Tibial nerve (tissue), 4 donors: ENCODE measurements at regions not wholly inside any gene's neighbourhood (a gene's known extent, or its start where the extent isn't known, plus 50 kb on each side); places are given as distances from the start of the nearest gene placed in this dataset.

Experiments used
- DNase-seq, 2 donors: peaks; one replicate each; pipeline ENCODE4 v3.0.0-alpha.2; 2019; ENCODE audit warnings: low spot score in 2 of 2
- H3K27ac ChIP-seq, 4 donors: fragments of 200-600 bp; sonication (generic) in 3 of 4; one replicate each; pipeline ENCODE4 v1.5.1; 2017 to 2019; ENCODE audit warnings: mild to moderate bottlenecking in 1 of 4
- H3K27me3 ChIP-seq, 2 donors: fragments of 200-600 bp; sonication (generic) in 1 of 2; one replicate each; pipeline versions ENCODE4 v1.5.1 to v1.6.0; 2017 to 2019
- H3K36me3 ChIP-seq, 3 donors: fragments of 200-600 bp; sonication (generic); one replicate each; pipeline ENCODE4 v1.5.1; 2018 to 2019
- H3K4me1 ChIP-seq, 4 donors: fragments of 200-600 bp; sonication (generic) in 3 of 4; one replicate each; pipeline ENCODE4 v1.5.1; 2017 to 2019
- H3K4me3 ChIP-seq, 4 donors: fragments of 200-600 bp; sonication (generic) in 3 of 4; one replicate each; pipeline ENCODE4 v1.5.1; 2017 to 2019; ENCODE audit warnings: mild to moderate bottlenecking in 1 of 4, moderate library complexity in 1 of 4
- H3K9me3 ChIP-seq, 4 donors: fragments of 200-600 bp; sonication (generic) in 3 of 4; one replicate each; pipeline ENCODE4 v1.5.1; 2017 to 2019
- EP300 ChIP-seq, 2 donors: sonication (generic); formaldehyde crosslinking; IDR thresholded peaks; one replicate each; pipeline ENCODE4 v1.6.1; 2017; ENCODE audit warnings: antibody characterized with exemption in 2 of 2, mild to moderate bottlenecking in 1 of 2
- POLR2A ChIP-seq, 2 donors: fragments of 450-650 bp; IDR thresholded peaks; one replicate each; pipeline ENCODE4 v1.6.1; 2017; ENCODE audit warnings: antibody characterized with exemption in 2 of 2, mild to moderate bottlenecking in 2 of 2, moderate library complexity in 2 of 2
- WGBS, 2 donors: methylation state at CpG; one replicate each; pipeline ENCODE4 v1.1.5; 2018; 5-methylcytosine and 5-hydroxymethylcytosine counted together
- TF ChIP-seq, protein P1 (sequence below), 5 experiments: fragments of 200-600 bp in 3 of 5; fragments of 450-650 bp in 2 of 5; sonication (generic) in 3 of 5; IDR thresholded peaks; one replicate each; pipeline ENCODE4 v1.5.1; 2016 to 2019; ENCODE audit warnings: antibody characterized with exemption in 5 of 5, mild to moderate bottlenecking in 3 of 5, moderate library complexity in 2 of 5

DNA sequence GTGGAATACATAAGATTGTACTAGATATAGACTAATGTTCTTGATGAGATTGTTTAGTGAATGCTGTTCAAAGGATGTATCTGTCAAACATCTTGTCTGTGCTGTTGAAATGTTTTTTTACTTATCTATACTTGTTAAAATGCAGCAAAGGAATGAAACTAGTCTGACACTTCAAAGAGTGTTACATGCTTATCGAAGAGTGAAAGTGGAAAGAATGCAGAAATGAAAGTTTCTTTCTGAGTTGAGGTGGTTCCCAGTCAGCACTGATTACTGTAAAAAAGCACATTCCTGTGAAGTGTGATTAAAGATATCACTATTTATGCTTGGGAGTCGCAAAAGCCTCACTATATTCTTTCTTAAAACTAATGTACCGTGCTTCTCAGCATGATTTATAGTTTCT lies 1225.2 kb downstream of the NCAM2 start:
- no peaks in the 10 kb centered on the region for H3K36me3 ChIP-seq
- DNase-seq, result no peak
- no peaks in the 10 kb centered on the region for H3K9me3 ChIP-seq
- no peak for TF ChIP-seq EP300 (IDR thresholded peaks at IDR 0.05)
- no peak for TF ChIP-seq POLR2A (IDR thresholded peaks at IDR 0.05)
- TF ChIP-seq, protein P1, sequence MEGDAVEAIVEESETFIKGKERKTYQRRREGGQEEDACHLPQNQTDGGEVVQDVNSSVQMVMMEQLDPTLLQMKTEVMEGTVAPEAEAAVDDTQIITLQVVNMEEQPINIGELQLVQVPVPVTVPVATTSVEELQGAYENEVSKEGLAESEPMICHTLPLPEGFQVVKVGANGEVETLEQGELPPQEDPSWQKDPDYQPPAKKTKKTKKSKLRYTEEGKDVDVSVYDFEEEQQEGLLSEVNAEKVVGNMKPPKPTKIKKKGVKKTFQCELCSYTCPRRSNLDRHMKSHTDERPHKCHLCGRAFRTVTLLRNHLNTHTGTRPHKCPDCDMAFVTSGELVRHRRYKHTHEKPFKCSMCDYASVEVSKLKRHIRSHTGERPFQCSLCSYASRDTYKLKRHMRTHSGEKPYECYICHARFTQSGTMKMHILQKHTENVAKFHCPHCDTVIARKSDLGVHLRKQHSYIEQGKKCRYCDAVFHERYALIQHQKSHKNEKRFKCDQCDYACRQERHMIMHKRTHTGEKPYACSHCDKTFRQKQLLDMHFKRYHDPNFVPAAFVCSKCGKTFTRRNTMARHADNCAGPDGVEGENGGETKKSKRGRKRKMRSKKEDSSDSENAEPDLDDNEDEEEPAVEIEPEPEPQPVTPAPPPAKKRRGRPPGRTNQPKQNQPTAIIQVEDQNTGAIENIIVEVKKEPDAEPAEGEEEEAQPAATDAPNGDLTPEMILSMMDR (IDR thresholded peaks at IDR 0.05), result no peak
- H3K4me1 ChIP-seq, result no peaks in the 10 kb centered on the region
- WGBS, 2 donors, result 58 to 61% methylated on average over 3 of the region's 3 CpGs
- H3K27ac ChIP-seq, result no peak overlapping the region
- H3K4me3 ChIP-seq, result no peak overlapping the region
- no peaks in the 10 kb centered on the region for H3K27me3 ChIP-seq

DNA sequence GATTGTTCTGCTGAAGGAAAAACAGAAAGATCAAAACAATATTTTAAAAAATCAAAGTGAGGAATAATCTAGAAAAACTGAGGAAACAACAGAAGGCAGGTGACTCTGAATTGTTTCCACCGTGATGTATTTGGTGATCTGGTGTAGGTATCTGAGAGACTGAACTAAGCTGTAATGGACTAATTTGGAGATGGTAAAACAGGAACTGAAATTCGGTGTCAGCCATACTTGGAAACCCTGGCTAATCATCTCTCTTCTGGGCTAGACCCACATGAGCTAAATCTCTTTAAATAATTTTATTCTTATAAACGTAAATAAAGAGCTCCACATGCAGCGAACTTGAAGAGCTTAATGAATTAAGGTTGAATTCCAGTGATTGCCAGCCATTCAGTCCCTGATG lies 1226.1 kb downstream of the NCAM2 start:
- Histone ChIP-seq H3K27ac (no peak overlapping the region), H3K4me1 (no peaks in the 10 kb centered on the region), H3K9me3 (no peaks in the 10 kb centered on the region), H3K36me3 (no peaks in the 10 kb centered on the region), H3K27me3 (no peaks in the 10 kb centered on the region), H3K4me3 (no peak overlapping the region)
- DNase-seq, result no peak
- 93 to 94% methylated on average over 4 of the region's 4 CpGs for WGBS, 2 donors
- TF ChIP-seq EP300 (IDR thresholded peaks at IDR 0.05) (no peak), POLR2A (IDR thresholded peaks at IDR 0.05) (no peak)
- TF ChIP-seq, protein P1 (IDR thresholded peaks at IDR 0.05), result no peak

DNA sequence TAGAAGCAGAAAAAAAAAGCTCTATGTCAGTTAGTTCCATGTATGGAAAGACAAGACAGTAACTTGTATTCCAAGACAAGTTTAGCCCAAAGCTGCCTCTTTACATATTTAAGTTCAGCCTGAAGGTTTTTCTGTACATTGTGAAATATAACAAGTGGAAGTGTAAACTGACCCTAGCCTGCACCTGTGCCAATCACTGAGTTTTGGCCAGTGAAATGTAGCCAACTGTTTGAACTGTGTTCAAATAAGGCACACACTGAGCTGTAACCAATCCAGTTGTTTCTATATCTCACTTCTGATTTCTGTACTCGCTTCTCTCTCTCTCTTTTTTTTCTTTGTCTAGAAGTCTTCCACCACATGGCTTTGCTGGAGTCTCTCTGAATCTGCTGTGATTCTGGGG lies 1227.1 kb downstream of the NCAM2 start:
- Histone ChIP-seq H3K4me1 (no peaks in the 10 kb centered on the region), H3K27me3 (no peaks in the 10 kb centered on the region), H3K9me3 (no peaks in the 10 kb centered on the region), H3K36me3 (no peaks in the 10 kb centered on the region), H3K4me3 (no peak overlapping the region), H3K27ac (no peak overlapping the region)
- DNase-seq, result no peak
- 83 to 94% methylated on average over 1 of the region's 1 CpG for WGBS, 2 donors
- TF ChIP-seq, protein P1 (IDR thresholded peaks at IDR 0.05), result no peak
- TF ChIP-seq EP300 (IDR thresholded peaks at IDR 0.05) (no peak), POLR2A (IDR thresholded peaks at IDR 0.05) (no peak)

DNA sequence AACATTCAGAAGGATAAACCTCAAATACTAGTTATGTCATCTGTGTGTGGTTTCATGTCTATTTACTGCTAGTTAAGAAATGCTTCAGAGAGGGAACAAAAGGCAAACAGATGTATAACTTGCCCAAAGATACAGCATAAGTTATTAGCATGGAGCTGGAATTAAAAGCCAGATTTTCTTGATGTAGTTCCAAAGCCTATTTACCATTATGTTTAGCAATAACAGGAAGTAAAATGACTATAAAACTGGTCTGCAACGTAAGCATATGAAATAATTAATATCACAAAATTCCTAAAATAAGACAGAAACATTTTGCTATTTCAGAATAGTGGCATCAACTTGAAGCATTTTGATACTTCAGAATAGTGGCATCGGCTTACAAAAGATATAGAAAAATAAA lies 1232.8 kb downstream of the NCAM2 start:
- Histone ChIP-seq H3K4me1 (no peaks in the 10 kb centered on the region), H3K36me3 (no peaks in the 10 kb centered on the region), H3K9me3 (no peaks in the 10 kb centered on the region), H3K27me3 (no peaks in the 10 kb centered on the region), H3K27ac (no peak overlapping the region), H3K4me3 (no peak overlapping the region)
- DNase-seq, result no peak
- 58 to 59% methylated on average over 2 of the region's 2 CpGs for WGBS, 2 donors
- TF ChIP-seq, protein P1 (IDR thresholded peaks at IDR 0.05), result no peak
- TF ChIP-seq POLR2A (IDR thresholded peaks at IDR 0.05) (no peak), EP300 (IDR thresholded peaks at IDR 0.05) (no peak)

DNA sequence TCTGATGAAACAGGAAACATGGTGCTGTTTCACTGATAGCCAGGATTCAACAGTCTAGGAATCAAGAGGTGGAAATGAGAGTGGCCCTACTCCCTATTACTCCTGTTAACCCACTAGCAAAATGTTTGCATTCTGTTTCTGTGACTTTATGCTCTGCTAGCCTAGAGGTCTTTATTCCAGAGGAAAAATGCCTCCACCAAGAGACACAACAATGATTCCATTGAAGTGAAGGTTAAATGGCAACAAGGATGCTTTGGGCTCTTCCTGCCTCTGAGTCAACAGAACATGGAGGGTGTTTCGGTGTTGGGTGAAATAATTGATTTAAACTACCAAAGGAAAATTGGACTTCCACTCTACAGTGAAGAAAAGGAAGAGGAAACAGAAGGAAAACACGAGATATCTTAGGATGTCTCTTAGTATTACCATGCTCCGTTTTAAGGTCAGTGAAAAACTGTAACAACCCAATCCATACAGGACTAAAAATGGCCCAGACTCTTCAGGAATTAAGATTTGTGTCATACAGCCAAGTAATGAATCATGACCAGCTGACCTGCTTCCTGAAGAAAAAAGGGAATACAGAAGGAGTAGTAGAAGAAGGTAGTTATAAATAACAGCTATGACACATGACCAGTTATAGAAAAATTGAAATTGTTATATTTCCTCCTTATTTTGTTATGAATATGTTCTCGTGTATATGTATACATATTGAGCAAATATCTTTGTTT lies 1237.8 kb downstream of the NCAM2 start:
- Histone ChIP-seq H3K27ac (no peak overlapping the region), H3K36me3 (no peaks in the 10 kb centered on the region), H3K27me3 (no peaks in the 10 kb centered on the region), H3K9me3 (peaks cover 0 to 2% (median 0%) of the 10 kb centered on the region in 4 donors), H3K4me1 (no peaks in the 10 kb centered on the region), H3K4me3 (no peak overlapping the region)
- DNase-seq, result no peak
- WGBS, 2 donors, result 53 to 64% methylated on average over 4 of the region's 4 CpGs
- TF ChIP-seq POLR2A (IDR thresholded peaks at IDR 0.05), result no peak
- TF ChIP-seq, protein P1 (IDR thresholded peaks at IDR 0.05), result no peak
